Left ventricle myocardium superior (tissue), 1 donor: ENCODE measurements at regions not wholly inside any gene's neighbourhood (a gene's known extent, or its start where the extent isn't known, plus 50 kb on each side); places are given as distances from the start of the nearest gene placed in this dataset.
"Not testable (repeated sequence)": the region's sequence is repeated elsewhere in the genome, so short reads cannot be mapped to it uniquely, and the experiment has no call there.

Experiments
- ATAC-seq: fragments of 200-7000 bp; cut with Tn5 transposase; one replicate; pipeline ENCODE4 v1.9.1; 2020; ENCODE audit warnings: mild to moderate bottlenecking, moderate library complexity
- DNase-seq: peaks from one replicate; pipeline ENCODE4 v3.0.0-alpha.2; 2020
- intact Hi-C: fragments of 100-400 bp; cut with micrococcal nuclease; formaldehyde crosslinking; loops from one replicate; pipeline ENCODE4 v1.11.0; 2022
- donor health status: DM: no; HTN: yes; CAD: no; lungs with severe emphysema.

DNA sequence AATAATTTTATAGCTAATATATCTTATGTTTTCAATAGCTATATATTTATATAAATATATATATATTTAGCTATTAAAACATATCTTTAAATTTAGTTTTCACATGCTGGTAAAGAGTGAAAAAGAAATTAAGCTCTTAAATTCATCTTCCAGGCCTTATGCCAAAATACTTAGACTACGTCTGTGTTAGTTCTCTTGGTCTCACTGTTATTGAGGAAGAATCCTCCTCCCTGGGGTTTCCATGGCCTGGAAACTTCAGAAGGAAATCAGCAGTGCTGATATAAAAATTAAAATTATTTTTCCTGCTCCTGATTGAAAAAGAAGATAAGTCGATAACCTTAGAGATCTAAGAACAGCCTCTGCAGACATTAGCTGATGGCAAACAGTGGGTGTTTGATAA is 225.1 kb upstream of the LMCD1 start:
- no peak for ATAC-seq
- intact Hi-C loops = no loop called here
- DNase-seq = no peak

DNA sequence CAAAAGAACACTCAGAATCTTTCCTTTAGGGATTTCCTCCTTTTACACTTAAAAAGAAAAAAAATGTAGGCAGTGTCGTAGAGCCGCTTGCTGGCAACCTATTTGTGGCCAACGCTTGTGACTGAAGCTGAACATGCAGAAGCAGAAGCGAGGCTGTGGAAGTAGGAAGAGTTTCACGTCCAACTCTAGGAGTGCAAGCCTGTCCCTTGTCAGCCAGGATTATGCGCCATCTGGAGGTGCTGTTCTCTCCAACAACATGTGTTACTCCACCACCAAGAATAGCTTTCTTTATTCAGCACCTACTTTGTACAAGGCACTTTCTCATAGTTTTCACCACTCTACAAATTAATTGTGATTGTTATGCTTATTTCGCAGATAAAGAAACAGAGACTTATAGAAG is 223.2 kb upstream of the LMCD1 start:
- intact Hi-C loops = no loop called here
- ATAC-seq (no peak), DNase-seq (no peak)

DNA sequence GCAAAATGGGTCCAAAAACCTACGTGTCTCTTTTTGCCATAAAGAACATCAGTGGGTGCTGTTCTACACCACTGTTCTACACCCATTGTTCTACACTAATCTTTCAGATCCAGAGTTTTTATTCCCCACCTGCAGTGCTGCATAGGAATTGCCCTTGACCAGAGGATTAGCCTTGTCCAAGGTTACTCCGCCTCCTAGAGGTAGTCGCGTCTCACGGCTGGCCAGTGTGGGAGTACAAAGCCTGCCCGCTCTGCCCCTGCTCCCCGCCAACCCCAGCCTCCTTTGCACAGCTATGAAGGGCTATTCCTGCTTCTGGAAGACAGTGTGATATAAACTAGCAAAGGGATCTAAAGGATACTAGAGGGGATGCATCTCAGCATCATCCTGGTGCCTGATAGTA is 222.1 kb upstream of the LMCD1 start:
- no peak for DNase-seq
- intact Hi-C loops = no loop called here
- no peak for ATAC-seq

DNA sequence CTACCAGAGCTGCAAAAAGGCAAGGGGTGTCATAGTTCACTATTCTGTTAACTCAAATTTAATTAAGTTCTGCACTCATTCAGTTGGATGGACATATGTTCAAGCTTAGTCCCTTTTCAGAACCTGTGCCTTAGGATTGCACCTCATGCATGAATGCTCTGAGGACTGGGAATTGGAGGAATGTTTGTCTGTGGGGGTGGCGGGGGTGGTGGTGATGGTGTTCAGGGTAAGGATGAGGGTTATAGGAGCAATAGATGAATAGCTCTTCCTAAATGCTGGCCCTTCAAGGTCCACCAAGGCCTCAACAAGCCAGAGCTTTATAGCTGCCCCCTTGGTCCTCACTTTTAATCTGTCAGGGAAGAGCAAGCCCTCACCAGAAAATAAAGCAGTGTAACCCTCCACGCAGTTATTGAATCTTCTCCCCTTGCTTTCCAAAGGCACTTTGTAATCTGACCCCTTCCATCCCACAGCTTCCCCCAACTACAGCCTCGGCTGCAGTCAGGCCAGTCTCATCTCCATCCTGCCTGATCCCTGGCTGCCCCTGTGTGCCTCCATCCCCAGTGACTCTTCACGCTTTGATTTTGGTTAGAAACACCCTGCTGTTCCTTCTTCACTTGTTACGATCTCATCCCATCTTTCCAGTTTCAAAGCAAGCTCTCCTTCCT is 221.6 kb upstream of the LMCD1 start:
- ATAC-seq (no peak), DNase-seq (no peak)
- intact Hi-C loops = no loop called here

DNA sequence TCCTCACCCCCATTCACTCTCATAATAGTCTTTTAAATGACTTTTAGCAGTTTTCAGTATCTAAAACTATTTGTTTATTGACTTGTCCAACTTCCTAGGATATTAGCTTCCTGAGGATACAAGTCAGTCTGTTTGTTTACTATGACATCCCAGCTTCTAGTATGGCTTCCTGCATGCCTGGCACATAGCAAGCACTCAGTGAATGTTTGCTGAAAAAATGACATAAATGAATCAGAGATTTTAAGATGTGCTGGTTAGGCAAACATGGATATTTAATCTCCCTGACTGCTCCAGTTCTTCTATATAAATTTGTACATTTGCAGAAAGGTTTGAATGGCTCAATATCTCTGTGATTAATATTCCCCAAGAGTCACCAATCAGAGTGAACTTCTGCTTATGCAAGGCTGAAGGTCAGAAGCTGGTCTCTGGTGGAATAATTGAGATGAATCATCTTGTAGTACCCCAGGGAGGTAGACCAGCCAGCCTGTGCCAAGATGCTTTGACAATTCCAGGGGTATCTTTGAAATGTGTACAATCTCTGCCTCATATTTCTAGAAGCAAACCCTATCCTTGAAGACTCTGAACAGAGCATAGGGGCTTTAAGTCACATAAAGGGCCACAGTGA is 219.0 kb upstream of the LMCD1 start:
- intact Hi-C loops = no loop called here
- no peak for ATAC-seq
- DNase-seq = no peak

DNA sequence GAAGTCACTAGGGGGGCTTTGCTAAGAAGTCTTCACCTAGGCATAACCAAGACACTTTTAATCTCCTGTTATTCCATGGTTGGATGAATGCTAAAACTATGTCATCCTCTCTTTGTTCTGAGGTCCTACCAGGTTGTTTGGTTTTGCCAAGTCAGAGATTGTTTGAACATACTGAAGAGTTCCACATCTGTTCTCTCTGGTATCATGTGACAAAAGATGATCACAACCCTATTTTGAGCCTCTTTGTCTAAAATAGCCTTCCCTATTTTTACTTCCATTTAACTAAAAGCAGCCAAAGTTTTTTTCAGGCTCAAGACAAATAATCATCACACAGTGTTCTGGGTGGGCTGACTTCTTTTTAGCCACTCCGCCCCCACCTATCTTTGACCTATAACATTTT is 218.4 kb upstream of the LMCD1 start:
- DNase-seq = no peak
- peak; percentile 20 for ATAC-seq
- intact Hi-C loops = no loop called here

DNA sequence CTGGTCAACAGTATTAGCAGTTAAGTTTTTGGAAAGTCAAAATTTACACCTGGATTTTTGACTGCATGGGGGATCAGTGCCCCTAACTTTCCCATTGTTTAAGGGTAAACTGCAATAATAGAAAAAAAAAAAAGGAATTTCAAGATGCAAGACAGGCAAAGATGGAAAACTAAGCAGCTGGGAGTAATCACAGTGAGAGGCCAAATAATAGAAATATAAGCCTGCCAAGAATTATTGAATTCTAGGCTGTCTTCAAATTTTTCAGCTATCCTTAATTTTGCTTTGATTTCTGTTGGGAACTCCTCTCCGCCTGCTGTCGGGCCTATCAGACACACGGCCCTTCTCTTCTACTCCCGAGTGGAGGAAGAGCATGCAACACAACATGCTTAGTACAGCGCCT is 215.5 kb upstream of the LMCD1 start:
- ATAC-seq = no peak
- intact Hi-C loops = no loop called here
- peak; percentile 23 for DNase-seq

DNA sequence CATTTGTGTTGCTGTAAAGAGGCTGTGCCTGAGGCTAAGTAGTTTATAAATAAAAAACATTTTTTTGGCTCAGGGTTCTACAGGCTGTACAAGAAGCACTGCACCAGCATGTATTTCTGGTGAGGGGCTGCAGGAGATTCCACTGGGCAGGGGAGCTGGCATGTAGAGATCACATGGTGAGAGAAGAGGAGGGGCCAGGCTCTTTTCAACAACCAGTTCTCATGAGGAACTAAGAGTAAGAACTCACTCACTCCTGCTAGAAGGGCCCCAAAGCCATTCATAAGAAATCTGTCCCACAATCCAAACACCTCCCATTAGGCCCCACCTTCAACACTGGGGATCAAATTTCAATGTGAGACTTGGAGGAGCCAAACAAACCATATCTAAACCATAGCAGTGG is 214.9 kb upstream of the LMCD1 start:
- ATAC-seq (no peak), DNase-seq (no peak)
- intact Hi-C loops = no loop called here

DNA sequence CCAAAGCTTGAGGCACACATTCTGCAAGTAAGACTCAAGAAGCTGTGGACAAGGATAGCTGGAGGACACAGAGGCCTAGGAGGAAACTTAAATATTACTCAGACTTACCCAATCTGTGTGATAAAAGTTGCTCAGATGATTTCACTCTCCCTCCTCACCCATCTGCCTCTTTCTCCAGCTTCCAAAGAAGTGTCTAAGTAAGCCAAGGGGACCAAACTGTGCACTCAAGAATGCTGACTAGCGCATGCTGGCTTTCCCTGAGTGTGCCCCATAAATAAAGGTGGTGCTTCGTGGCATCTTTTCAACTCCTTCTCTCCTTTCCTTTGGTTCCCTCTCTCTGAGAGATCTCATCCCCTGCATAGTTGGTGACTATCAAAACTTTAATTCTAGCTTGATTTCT is 211.0 kb upstream of the LMCD1 start:
- ATAC-seq (no peak), DNase-seq (no peak)
- intact Hi-C loops = no loop called here

DNA sequence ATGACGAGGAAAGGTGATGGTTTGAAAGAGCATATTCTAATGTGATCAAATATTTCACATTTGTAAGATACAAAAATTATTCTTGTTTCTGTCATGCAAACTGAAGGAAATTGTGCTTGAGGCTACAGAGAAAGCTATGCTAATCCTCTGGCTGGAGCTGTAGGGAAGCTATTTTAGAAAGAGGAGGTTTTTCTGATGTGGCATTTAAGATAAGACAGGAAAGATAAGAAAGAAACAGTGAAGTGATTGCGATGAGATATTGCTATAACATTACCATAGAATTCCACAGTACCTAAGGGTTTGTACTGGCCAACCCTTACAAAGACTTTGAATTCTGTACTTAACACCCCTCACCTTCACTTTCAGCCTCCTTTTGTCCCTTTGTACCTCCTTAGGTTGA is 205.2 kb upstream of the LMCD1 start:
- intact Hi-C loops = no loop called here
- no peak for ATAC-seq
- no peak for DNase-seq

DNA sequence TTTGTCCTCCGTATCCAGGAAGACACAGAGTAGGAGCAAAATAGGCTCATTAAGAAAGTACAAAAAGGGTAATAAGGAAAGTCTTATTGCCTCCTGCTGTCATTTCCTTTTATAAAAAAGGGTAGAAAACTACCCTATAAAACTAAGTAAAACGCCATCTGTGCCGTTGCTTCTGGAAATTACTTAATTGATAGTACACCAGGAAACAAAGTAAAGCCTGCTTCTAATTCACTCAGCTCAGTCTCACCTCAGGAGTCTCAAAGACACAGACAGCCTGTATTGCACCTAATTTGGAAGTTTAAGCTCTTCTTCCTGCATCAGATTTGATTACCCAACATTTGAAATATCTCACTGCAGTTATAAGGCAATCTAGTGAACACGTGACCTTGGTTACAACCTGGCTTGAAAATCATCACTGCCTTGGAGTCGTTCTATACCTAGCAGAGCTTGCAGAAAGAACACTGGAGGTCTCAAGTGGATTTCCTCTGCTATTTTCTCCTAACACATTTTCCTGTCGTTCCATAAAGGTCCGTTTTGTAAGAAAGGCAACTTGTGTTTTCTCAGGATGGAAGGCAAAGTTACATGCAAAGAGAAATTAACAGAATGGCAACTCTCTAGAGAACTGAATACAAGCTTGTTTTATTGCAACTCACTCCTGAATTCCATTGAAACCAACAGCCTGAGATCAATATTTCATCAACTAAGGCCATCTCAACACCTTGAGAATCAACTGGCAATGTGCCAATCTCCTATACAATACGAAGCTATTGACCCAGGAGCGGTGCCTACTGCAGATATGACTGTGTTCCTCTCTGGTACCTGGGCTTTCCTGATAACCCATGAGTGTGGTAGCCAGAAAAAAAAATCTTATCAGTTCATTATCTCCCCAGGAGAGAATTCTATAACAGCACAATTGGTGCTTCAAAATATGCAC is 203.3 kb upstream of the LMCD1 start:
- DNase-seq = no peak
- no peak for ATAC-seq
- intact Hi-C loops = no loop called here

DNA sequence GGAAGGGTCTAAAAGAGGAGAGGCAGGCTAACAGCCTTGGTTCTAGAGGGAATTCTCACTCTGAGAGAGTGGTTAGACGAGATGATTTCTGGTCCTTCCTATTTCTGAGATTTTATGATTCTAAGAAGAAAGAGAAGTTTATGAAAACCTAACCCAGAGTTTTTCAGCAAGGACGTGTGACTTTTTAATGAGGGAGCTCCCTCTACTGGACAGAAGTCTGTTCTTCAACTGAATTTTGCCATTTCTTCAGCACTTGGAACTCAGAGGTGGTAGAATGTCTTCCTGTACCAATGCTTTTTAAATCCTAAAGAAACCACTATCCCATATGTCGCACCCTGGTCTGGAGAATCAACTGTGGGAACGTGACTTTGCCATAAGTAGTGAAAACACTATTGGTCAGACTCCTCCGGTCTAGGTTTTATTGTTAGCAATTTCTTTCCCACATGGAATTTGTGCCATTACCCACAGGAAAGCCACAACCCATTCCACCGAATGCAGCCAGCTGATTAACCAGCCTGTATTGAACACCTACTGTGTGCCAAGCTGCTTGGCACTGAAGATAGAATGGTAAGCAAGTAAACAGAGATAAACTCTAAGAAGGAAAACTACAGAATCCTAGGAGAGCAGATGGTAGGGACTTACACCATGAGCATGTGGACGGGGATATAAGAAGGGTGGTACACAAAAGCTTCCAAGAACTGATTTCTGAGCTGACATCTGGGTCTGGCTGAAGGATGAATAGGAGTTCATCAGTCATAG is 199.5 kb upstream of the LMCD1 start:
- intact Hi-C loops = no loop called here
- no peak for DNase-seq
- ATAC-seq = no peak

DNA sequence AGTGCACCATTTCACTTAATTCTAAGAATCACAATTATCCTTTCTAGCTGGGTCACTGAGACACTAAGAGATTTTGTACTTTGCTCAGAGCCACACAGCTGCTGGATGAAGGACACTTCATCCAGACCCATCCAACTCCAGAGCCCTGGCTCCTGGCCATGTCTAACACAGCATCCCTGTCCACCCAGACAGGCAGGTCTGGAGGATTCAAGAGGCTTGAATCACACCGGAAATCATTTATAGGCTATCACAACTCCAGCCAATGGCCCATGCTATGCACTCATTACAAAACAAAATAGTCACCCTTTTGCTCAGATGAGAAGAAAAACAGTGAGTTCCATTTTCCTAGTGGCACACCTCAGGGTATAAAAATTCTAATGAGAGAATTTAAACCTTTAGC is 198.2 kb upstream of the LMCD1 start:
- intact Hi-C loops = no loop called here
- DNase-seq (no peak), ATAC-seq (no peak)

DNA sequence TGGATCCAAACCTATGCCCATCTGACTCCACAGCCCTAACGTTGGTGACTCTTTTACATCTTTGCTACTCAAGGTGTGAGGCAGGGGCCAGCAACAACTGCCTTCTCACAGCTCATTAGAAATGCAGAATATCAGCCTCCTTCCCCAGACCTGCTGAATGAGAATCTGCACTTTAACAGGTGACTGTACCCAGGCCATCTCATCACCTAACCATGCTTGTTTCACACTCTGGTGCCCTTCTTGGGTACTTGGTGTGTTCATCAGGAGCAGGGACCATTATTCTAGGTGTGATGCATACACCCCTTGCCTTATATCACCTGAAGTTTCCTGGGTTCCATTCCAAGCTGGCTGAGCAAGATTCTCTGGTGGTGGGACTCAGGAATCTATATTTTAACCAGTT is 196.3 kb upstream of the LMCD1 start:
- DNase-seq (no peak), ATAC-seq (no peak)
- intact Hi-C loops = no loop called here

DNA sequence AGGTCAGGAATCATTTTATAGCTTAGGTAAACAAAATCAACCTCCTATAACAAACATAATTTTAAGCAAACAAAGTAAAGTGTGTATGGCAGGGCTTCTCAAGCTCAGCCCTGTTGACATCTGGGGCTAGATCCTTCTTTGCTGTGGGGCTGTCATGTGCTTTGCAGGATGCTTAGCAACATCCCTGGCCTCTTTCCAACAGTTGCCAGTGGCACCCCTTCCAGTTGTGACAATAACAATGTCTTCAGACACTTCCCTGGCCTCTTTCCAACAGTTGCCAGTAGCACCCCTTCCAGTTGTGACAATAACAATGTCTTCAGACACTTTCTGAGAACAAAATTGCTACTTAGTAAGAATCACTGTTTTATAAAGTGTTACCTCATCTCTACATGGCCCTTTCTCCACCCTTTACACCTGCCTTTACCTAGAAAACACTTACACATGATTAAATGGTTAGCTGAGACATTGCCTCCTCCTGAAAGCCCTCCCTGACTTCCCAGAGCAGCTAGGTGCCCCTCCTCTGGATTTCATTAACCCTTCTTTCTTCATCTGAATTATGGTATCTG is 194.0 kb upstream of the LMCD1 start:
- intact Hi-C loops = no loop called here
- no peak for DNase-seq
- no peak for ATAC-seq

DNA sequence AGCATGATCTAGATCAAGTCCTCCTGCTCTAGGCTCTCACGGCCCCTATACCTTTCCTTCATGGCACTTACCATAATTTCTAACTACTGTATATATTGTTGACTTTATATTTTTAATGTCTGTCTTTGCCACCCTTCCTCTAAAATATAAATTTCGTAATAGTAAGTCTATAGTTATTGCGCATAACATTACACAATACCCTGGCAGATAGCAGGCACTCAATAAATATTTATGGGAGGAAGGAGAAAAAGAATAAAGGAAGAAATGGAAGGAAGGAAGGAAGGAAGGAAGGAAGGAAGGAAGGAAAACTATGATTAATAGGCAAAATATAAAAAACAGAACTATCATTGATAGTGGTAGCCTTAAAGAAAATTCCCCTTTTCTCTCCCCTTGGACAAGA is 190.3 kb upstream of the LMCD1 start:
- no peak for DNase-seq
- intact Hi-C loops = no loop called here
- ATAC-seq = no peak

DNA sequence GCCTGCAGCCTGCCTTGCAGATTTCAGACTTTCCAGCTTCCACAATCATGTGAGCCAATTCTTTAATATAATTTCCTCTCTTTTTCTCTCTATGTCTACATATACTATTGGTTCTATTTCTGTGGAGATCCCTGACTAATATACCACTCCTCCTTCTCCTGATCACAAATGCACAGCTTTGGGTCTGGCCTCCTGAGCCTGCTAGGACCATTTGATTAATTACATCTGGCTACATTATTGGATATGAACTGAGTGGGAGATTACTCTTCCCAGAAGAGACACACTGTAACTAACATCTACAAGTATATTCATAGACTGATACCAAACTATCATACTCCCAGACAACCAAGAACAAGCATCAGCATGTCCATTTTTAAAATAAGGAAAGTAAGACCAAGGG is 188.9 kb upstream of the LMCD1 start:
- no peak for ATAC-seq

DNA sequence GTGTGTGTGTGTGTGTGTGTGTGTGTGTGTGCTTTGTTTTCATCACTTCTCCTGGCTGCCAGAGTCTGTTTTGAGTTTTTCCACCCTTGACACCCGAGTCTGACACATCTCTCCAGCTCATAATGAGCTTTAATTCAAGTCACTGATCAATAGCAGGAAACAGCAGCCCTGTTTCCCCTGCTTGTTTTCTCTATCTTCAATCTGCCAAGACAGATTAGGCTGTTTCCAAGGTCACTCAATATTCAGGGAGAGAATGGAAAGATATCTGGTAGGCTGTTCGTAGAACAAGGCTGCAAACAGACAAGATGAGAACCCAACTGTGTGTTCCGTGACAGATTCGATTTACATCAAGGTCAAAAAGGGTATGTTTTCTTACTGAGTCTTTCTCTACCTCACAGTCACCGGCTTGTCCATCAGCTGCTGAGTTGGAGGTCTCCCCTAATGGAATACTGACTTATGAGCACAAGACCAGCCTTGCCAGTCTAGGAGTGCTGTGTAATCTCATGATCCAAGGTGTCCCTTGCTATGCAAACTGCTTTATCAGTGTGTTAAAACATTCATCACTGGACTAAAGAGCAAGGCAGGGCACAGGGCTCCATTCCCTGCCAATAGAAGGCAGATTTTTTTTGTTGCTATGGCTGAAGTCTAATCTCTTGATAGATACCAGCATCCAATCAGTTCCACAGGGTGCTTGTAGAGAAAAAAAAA is 187.9 kb upstream of the LMCD1 start:
- ATAC-seq (no peak), DNase-seq (no peak)
- intact Hi-C loops = no loop called here

More for the DNA sequence above, 188.9 kb upstream of the LMCD1 start:
- intact Hi-C loops = no loop called here
- no peak for DNase-seq

DNA sequence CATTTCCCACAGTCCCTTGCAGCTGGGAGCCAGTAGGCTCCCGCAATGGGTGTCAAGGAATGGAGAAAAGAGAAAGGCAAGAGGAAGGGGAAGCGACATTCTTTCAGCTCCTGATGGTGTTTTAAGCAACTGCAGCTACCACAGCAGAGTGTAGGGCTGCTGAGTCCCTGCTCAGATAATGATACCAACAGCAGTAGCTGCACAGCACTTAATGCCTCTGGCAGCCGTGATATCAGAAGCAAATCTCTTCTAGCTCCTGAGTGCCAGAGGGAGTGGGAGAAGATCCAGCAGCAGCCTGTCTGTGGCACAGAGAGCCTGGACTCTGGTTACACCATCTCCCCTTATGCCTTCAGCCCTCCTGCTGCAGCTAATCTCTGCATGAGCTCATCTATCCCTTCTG is 186.1 kb upstream of the LMCD1 start:
- ATAC-seq, DNase-seq, intact Hi-C loops: not testable (repeated sequence)
